IMR-90 (cell line): ENCODE measurements at regions not wholly inside any gene's neighbourhood (a gene's known extent, or its start where the extent isn't known, plus 50 kb on each side); places are given as distances from the start of the nearest gene placed in this dataset.

Source experiments
- ATAC-seq: fragments of 200-7000 bp; cut with Tn5 transposase; 2 replicates; pipeline ENCODE4 v1.9.1; 2020; ENCODE audit warnings: low read depth, mild to moderate bottlenecking, moderate library complexity
- BruUV-seq: library from RNA; stranded (reverse); fragments of 400-500 nt; replicated peaks from 2 replicates; lab custom pipeline; 2021; lab: Mats Ljungman, UMichigan
- CTCF ChIA-PET: fragments of 300-600 bp; formaldehyde crosslinking; extraction: SDS; loops from one replicate; lab custom pipeline; 2021; ENCODE audit warnings: antibody characterized with exemption; lab: Yijun Ruan, JAX
- POLR2A ChIA-PET: fragments of 300-600 bp; sonication (Branson Sonifier 250); formaldehyde crosslinking; loops from one replicate; lab custom pipeline; 2022; ENCODE audit warnings: antibody characterized with exemption; ENCODE audit not compliant: unreplicated experiment; lab: Charles Lee
- DNase-seq: peaks from one replicate; pipeline ENCODE4 v3.0.0; 2013
- H2AFZ ChIP-seq: replicated peaks from 2 replicates; pipeline ENCODE3; 2013; ENCODE audit warnings: low read length, mild to moderate bottlenecking; ENCODE audit not compliant: poor library complexity
- H2AK5ac ChIP-seq: 2 replicates; pipeline ENCODE4 v1.6.1; 2013; ENCODE audit warnings: low read depth, low read length, inconsistent platforms
- H2AK9ac ChIP-seq: replicated peaks from 2 replicates; pipeline ENCODE3; 2013; ENCODE audit warnings: mild to moderate bottlenecking, low read depth, low read length, moderate library complexity; ENCODE audit not compliant: poor library complexity
- H2BK120ac ChIP-seq: 2 replicates; pipeline ENCODE4 v1.6.1; 2013; ENCODE audit warnings: low read depth, low read length, inconsistent platforms
- H2BK15ac ChIP-seq: 3 replicates; pipeline ENCODE4 v1.6.1; 2013; ENCODE audit warnings: low read depth, low read length, inconsistent platforms
- H2BK20ac ChIP-seq: 2 replicates; pipeline ENCODE4 v1.6.1; 2013; ENCODE audit warnings: low read depth, mild to moderate bottlenecking, inconsistent platforms, low read length, moderate library complexity
- H2BK5ac ChIP-seq: 2 replicates; pipeline ENCODE4 v1.6.1; 2013; ENCODE audit warnings: mild to moderate bottlenecking, low read depth, low read length, inconsistent platforms; ENCODE audit not compliant: poor library complexity, severe bottlenecking
- H3K14ac ChIP-seq: replicated peaks from 2 replicates; pipeline ENCODE4 v1.6.1; 2013; ENCODE audit warnings: low read depth, low read length, inconsistent platforms
- H3K18ac ChIP-seq: 2 replicates; pipeline ENCODE4 v1.6.1; 2013; ENCODE audit warnings: low read depth, low read length, control low read depth
- H3K23ac ChIP-seq: 2 replicates; pipeline ENCODE4 v1.6.1; 2013; ENCODE audit warnings: low read depth, low read length, inconsistent platforms
- H3K27ac ChIP-seq: 2 replicates; pipeline ENCODE4 v1.5.1; 2013; ENCODE audit warnings: mild to moderate bottlenecking, control low read depth, low read length; ENCODE audit not compliant: insufficient read depth
- H3K27me3 ChIP-seq: 2 replicates; pipeline ENCODE4 v1.6.1; 2013; ENCODE audit warnings: low read length; ENCODE audit not compliant: control insufficient read depth, insufficient read depth
- H3K36me3 ChIP-seq: 2 replicates; pipeline ENCODE4 v1.6.1; 2013; ENCODE audit warnings: low read length, mixed read lengths; ENCODE audit not compliant: control insufficient read depth, insufficient read depth
- H3K4ac ChIP-seq: 2 replicates; pipeline ENCODE4 v1.6.1; 2013; ENCODE audit warnings: low read depth, low read length, inconsistent platforms
- H3K4me1 ChIP-seq: 2 replicates; pipeline ENCODE4 v1.6.1; 2013; ENCODE audit warnings: low read length, mixed read lengths; ENCODE audit not compliant: control insufficient read depth, insufficient read depth
- H3K4me2 ChIP-seq: 2 replicates; pipeline ENCODE4 v1.6.1; 2013; ENCODE audit warnings: low read depth, mild to moderate bottlenecking, control low read depth, low read length, moderate library complexity
- H3K4me3 ChIP-seq: 2 replicates; pipeline ENCODE4 v1.5.1; 2013; ENCODE audit warnings: low read depth, mild to moderate bottlenecking, control low read depth, low read length, moderate library complexity; ENCODE audit not compliant: insufficient read depth
- H3K56ac ChIP-seq: 2 replicates; pipeline ENCODE4 v1.6.1; 2013; ENCODE audit warnings: low read length, inconsistent platforms; ENCODE audit not compliant: insufficient read depth; ENCODE audit errors: extremely low read depth
- H3K79me1 ChIP-seq, 2 experiments: 2 replicates each; pipeline ENCODE4 v1.6.1; 2013; ENCODE audit warnings: low read length in 2 of 2, inconsistent platforms in 1 of 2, low read depth in 1 of 2
- H3K9ac ChIP-seq: 2 replicates; pipeline ENCODE4 v1.6.1; 2013; ENCODE audit warnings: low read depth, low read length, control low read depth
- H3K9me1 ChIP-seq: 2 replicates; pipeline ENCODE4 v1.6.1; 2013; ENCODE audit warnings: low read length, inconsistent platforms; ENCODE audit not compliant: insufficient read depth
- H3K9me3 ChIP-seq: 2 replicates; pipeline ENCODE4 v1.6.1; 2013; ENCODE audit warnings: low read length; ENCODE audit not compliant: control insufficient read depth, insufficient read depth
- H4K20me1 ChIP-seq: 2 replicates; pipeline ENCODE4 v1.6.1; 2013; ENCODE audit warnings: low read length, inconsistent platforms; ENCODE audit not compliant: insufficient read depth
- H4K5ac ChIP-seq: 2 replicates; pipeline ENCODE4 v1.6.1; 2013; ENCODE audit warnings: mild to moderate bottlenecking, low read depth, low read length, control low read depth
- H4K8ac ChIP-seq, 2 experiments: 2 replicates each; pipeline ENCODE4 v1.6.1; 2013; ENCODE audit warnings: low read depth in 2 of 2, low read length in 2 of 2, control low read depth in 1 of 2, inconsistent platforms in 1 of 2
- H4K91ac ChIP-seq: 2 replicates; pipeline ENCODE4 v1.6.1; 2013; ENCODE audit warnings: low read depth, low read length, inconsistent platforms; ENCODE audit not compliant: insufficient read depth
- BHLHE40 ChIP-seq: fragments of 150-350 bp; IDR thresholded peaks from 2 replicates; pipeline ENCODE4 v1.6.1; 2016; ENCODE audit warnings: mild to moderate bottlenecking, low read depth, low read length
- FOS ChIP-seq: fragments of 150-350 bp; IDR thresholded peaks from 2 replicates; pipeline ENCODE4 v1.6.1; 2016; ENCODE audit warnings: low read depth, low read length
- dilution Hi-C: fragments of 300-500 bp; cut with HindIII; formaldehyde crosslinking; loops from one replicate; pipeline ENCODE4 v1.14.3; 2018; ENCODE audit warnings: low sequenced_read_pairs; ENCODE audit not compliant: unreplicated experiment
- in situ Hi-C: fragments of 300-500 bp; cut with MboI; formaldehyde crosslinking; loops from 3 replicates; pipeline ENCODE4 v1.14.3; 2019; ENCODE audit warnings: low sequenced_read_pairs, inconsistent platforms, mixed read lengths
- intact Hi-C: fragments of 100-400 bp; cut with micrococcal nuclease; formaldehyde crosslinking; loops from 2 replicates; pipeline ENCODE4 v1.10.0; 2022
- TF ChIP-seq, protein P1 (sequence below): fragments of 150-350 bp; IDR thresholded peaks from 2 replicates; pipeline ENCODE4 v1.6.1; 2016; ENCODE audit warnings: low read depth, mild to moderate bottlenecking, low read length, moderate library complexity, borderline replicate concordance

DNA sequence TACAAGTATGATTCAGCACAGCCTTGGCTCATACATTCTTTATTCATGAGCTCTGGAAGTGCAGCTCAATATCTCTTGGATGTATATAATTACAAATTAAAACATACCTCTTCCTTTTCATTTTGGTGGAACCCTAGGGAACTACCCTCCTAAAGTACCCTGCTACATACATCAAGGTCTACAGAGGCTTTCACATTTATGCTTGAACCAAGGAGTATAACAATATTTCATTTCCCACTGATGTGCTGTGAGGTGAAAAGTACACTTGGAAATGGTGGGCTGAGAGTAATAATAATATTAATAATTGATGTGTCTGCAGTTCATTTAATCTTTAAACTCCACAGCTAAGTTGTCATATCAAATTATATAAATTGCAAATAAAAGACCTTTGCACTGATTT lies 142.2 kb upstream of the LRRC3B start:
- no peak overlapping the region for H2BK15ac ChIP-seq
- ATAC-seq (no peak), DNase-seq (no peak)
- no peak overlapping the region for H3K18ac ChIP-seq
- no peak overlapping the region for H2AK5ac ChIP-seq
- H3K36me3 ChIP-seq, result no peaks in the 10 kb centered on the region
- H3K4me3 ChIP-seq, result no peak overlapping the region
- H3K9me3 ChIP-seq, result peaks cover 4% of the 10 kb centered on the region
- TF ChIP-seq BHLHE40 (no peak), FOS (no peak)
- TF ChIP-seq, protein P1, sequence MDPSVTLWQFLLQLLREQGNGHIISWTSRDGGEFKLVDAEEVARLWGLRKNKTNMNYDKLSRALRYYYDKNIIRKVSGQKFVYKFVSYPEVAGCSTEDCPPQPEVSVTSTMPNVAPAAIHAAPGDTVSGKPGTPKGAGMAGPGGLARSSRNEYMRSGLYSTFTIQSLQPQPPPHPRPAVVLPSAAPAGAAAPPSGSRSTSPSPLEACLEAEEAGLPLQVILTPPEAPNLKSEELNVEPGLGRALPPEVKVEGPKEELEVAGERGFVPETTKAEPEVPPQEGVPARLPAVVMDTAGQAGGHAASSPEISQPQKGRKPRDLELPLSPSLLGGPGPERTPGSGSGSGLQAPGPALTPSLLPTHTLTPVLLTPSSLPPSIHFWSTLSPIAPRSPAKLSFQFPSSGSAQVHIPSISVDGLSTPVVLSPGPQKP, result no peak
- no peaks in the 10 kb centered on the region for H4K20me1 ChIP-seq
- H4K5ac ChIP-seq, result no peak overlapping the region
- H3K27me3 ChIP-seq, result no peaks in the 10 kb centered on the region
- intact Hi-C loops (no loop called here), in situ Hi-C loops (no loop called here), dilution Hi-C loops (no loop called here)
- H3K23ac ChIP-seq, result no peak overlapping the region
- H2AFZ ChIP-seq, result no peak overlapping the region
- H2BK20ac ChIP-seq, result no peak overlapping the region
- H3K14ac ChIP-seq, result no peak overlapping the region
- H2BK5ac ChIP-seq, result no peak overlapping the region
- H3K4ac ChIP-seq, result no peak overlapping the region
- CTCF ChIA-PET, result no interaction called here
- H3K79me1 ChIP-seq, result no peaks in the 10 kb centered on the region
- H3K9me1 ChIP-seq, result no peaks in the 10 kb centered on the region
- no TSS peak for BruUV-seq
- H3K56ac ChIP-seq, result no peak overlapping the region
- H3K4me2 ChIP-seq, result no peak overlapping the region
- no peak overlapping the region for H2AK9ac ChIP-seq
- H3K27ac ChIP-seq, result no peak overlapping the region
- POLR2A ChIA-PET, result no interaction called here
- no peaks in the 10 kb centered on the region for H3K4me1 ChIP-seq
- no peak overlapping the region for H4K91ac ChIP-seq
- H2BK120ac ChIP-seq, result no peak overlapping the region
- H4K8ac ChIP-seq, result no peak overlapping the region
- no peak overlapping the region for H3K9ac ChIP-seq
